HG03280 (cell line): ENCODE measurements at regions not wholly inside any gene's neighbourhood (a gene's known extent, or its start where the extent isn't known, plus 50 kb on each side); places are given as distances from the start of the nearest gene placed in this dataset.

Experiments
- ATAC-seq: cut with Tn5 transposase; IDR thresholded peaks from one replicate; pipeline ENCODE4 v1.9.1; 2021; ENCODE audit warnings: mild to moderate bottlenecking, moderate library complexity; ENCODE audit not compliant: unreplicated experiment

DNA sequence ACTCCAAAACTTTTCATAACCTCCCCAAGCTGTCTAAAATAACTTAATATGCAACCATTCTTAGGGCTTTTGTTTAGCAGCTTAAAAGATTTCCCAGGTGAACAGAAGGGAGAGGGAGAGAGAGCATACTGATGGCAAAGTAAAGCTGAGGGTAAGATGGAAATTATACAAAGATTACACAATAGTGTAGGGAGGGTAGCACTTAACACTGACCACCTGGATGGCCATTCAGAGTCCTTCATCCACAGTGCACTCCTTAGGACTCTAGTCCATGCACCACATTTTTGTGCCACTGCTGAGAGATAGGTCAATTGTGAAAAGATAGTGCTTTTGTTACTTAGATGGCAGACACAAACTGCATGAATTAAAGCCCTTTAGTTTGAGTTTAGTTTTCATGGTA lies 574.6 kb downstream of the LMO4 start:
- ATAC-seq, result no peak

DNA sequence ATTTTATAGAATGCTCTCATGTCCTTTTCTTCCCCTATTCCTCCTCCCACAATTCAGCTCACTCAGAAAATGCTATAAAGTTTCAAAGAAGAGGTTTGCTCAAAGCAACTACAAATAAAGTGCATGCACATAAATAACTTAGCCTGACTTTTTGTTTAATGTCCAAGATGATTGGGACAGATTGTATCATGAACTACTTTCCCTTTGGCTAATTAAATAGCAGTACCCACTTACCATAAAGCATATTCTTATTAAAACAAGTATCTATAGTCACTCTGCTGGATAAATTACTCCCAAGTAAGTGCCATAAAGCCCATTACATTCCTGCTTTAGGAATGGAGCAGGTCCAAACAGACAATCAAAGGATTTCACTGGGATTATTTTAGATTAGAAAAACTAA lies 576.0 kb downstream of the LMO4 start:
- ATAC-seq, result no peak

DNA sequence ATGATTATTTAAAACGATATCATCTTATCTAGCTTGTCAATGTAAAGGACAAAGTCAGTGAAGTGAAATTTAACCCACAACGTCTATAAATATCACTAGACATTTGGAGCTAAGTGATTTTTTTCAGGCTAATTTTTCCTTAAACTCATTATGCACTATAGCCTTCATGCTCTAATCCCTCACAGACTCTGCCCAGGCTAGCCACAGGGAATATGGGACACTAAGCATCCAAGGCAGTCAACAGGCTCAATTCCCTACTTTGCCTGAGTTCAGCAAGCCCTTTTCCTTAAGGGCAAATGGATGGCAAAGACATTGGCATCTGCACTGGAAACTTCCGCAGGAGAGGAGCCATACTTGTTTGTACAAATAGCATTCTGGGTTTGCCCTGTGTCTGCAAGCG lies 577.0 kb downstream of the LMO4 start:
- no peak for ATAC-seq

DNA sequence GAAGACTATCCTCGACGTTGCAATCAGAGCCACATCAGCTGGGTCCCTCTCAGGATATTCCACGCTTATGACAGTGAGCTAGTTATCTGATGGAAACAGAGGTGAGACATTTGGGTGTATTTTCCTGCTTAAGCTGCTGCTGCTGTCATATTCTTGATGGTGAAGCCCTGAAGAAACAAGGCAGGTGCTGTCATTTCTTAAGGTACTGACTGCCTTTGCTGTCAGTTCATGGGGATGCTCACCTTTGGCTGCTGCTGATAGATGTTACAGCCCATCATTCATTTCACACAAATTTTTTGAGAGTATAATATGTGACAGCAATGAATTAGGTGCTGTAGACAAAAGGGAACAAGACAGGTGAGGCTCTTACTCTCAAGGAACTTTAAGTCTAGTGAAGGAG lies 577.4 kb downstream of the LMO4 start:
- no peak for ATAC-seq

DNA sequence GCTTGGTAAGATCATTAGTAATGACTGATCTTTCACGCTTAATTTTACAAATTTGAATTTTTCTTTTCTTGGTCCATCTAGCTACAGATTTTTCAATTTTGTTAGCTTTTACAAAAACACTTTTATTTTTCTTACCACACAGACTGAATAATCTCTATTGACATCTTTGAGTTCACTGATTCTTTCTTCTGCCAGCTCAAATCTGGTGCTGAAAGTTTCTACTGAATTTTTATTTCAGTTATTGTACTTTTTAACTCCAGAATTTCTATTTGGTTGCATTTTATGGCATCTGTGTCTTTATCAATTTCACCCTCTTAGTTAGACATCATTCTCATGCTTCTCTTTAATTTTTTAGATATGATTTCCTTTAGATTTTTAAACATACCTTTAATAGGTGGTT lies 584.7 kb downstream of the LMO4 start:
- ATAC-seq, result no peak

DNA sequence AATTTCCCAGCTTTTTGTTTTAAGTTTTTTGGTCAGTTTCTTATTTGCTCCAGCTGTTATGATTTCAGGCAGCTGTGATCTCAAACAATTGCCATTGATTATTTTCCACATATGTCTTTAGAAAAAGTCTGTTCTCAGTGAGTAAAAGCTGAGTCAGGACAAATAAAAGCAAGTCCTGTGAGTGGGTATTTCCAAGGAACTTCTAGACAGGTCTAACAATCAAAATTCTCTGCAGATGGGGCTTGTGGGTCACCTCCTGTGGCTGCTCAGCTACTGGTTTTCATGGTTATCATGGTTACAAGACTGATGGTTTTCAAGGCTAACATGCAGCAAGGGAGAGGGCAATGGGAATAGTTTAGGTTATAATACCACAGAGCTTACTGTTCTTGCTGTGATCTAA lies 585.7 kb downstream of the LMO4 start:
- no peak for ATAC-seq

DNA sequence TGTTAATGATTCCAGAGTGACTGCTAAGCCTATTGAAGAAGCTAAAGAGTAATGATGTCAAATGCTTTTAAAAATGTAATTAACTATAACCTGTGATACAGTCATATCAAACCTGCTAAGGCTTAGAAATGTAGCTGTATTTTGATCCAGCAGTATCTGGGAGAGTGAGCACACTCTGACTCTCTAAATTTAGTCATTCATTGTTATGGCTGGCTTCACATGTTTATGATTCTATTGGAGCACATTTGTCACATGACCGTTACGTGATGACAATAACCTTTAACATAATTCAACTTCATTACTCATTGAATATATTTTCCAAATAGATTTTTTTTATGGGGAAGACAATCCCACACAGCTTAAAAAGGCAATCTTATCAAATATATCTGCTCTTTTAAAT lies 587.1 kb downstream of the LMO4 start:
- ATAC-seq, result no peak

DNA sequence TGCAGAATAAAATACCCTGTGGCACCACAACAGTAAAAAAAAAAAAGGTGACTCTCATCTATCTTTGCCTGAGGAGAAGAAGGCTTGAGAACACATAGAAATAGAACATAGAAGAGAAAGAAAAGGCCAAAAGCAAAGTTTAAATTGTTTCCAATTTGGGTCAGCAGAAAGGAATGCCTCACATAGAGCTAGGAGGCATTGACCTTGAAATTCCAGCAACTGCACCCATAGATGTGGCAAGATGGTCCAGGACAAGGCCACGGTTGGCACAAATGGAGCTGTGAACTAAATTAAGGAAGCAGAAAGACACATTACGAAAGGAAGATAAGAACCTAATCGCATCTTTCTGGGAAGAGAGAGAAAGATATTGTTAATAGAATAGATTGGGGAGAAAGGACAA lies 588.3 kb downstream of the LMO4 start:
- ATAC-seq, result no peak

DNA sequence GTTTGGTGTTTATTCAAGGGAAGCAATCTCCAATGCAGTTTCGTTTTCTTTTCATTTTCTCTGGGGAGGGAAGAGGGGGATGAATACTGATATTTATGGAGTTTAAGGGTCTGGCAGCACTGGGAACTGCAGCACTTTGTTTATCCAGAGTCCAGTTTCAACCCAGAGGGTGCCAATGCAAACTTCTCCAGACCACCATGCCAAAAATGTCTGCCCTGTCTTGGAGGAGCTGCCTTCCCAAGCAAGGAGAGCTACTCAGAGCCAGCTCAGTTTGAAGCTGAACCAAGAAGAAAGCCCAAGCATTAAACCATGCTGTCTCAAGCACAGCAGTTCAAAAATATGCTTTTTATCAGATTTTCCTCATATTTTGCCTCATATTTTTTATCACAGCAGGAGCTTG lies 589.7 kb downstream of the LMO4 start:
- ATAC-seq, result no peak

DNA sequence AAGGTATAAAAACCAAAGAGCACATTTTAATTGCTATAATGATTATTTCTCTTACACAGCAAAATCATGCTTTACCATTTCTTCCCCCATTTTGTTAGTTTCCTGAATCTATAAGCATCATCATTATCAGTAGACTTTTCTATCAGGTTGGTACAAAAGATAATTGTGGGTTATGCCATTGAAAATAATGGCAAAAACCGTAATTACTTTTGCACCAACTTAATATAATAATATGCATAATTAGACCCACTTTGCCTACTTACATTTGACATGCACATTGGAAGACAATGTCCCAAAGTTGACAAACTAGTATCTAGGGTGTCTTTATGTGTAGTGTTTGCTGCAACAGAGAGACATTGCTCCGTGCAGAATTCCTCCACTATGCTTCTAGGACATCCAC lies 594.2 kb downstream of the LMO4 start:
- no peak for ATAC-seq

DNA sequence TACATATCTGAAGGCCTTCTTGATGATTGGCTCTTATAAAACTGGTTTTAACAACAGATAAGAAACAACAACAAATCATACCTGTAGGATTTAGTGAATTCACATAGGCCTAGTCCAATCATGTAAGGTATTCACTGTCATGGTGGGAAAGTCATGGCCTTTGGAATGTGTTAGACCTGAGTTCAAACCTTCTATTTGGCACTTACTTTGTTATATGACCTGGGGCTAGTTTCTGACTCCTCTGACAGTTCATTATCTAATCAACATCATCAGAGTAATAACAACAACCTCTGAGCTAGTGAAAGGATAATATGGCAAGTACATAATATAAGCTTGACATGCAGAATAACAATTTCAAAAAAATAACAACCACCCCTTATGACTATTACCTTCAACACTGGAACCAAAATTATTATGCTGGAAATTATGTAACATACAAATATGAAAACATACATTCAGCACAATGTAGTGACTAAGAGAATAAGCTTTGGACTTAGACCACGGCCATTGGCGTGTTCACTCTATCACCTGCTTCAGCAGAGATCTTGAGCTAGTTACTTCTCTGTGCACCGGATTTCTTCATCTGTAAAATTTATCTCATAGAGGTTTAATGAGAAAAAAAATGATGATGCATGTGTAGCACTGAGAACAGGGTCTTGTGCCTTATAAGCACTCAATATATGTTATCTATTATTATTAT lies 597.6 kb downstream of the LMO4 start:
- ATAC-seq, result no peak

DNA sequence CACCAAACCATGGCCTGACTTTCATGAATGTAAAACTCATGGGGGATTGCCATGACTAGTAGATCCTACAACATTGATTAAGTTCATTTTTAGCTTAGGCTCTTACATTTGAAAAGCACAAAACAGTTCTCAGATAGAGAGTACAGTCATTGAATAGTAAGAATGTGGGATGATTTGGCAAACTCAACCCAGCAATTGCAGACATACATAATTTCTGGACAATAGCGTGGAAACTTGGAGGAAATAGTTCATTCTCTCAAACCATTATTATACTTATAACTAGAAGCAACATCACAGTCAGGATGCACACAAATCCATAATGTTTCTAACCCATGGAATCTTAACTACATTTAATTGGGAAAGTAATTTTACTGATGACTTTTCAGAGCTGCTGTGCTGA lies 598.2 kb downstream of the LMO4 start:
- no peak for ATAC-seq

DNA sequence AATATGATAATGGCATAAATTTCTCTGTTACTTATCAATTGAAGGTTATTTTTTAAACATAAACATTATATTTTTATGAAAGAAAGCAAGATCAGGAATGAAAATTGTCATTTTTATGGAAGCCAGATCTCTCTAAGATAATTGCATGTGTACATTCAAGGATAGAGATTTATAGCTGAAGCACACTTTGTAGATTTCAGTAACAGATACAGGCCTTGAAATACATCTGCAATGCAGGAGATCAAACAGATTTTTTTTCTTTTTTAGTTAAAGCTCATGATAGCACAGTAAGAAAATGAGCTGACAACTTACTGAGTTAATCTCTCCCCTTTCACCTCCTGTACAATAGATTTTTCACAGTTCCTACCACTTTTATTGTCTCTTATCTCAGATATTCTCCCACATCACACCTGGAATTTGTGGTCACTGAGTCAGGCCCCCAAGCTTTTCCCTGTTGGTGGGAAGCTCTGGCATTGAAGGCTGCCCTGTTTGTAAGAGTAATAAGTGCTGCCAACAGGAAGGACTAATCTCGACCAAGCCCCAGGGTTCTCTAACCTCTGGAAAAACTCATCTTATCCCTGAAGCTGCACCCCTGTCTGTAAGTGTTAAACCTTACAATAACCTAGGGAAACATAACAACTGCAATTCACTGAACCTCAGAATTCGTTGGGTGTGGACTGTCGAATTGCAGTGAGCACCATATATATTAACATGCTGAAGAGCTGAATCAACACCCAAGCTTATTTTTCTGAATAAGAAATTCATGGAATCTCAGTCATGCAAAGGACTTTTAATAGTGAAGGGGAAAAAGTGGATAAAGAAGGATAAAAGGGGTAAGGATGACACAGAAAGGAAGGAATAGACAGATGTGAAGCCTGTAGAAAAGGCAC lies 599.0 kb downstream of the LMO4 start:
- ATAC-seq, result no peak

DNA sequence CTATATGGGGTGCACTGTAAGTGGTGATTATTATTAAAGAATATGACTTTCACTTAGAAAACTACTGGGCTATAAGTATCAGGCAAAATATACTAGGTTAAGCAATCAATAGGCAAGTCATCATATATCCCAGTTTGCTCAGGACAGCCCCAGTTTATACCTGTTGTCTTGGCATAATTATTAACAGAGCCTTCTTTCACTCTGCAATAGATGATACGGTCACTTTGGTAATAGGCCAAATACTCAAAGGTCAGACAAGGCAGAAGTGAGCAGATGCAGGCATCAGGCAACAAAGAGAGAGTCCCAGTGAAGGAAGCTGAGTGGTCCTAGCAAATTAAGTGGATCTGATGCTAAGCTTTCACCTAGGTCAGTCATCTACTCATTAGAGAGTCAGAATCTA lies 599.9 kb downstream of the LMO4 start:
- ATAC-seq, result no peak

DNA sequence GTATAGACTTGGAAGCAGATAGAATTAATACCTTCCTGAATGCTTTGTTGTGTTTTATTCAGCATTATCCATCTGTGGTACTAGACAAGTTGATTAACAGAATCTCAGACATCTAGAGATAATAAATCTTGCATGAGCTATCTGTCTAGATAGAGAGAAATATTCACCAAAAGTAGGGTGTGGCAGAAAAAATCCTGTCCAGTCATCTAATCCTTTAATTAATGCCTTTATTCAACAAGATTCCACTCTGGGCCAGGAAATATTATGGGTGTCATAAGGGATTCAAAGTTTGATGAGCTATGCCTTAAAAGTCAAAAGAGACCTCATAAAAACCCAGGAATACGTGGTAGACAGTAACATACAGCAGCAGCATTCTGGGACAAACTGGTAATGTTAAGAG lies 601.2 kb downstream of the LMO4 start:
- ATAC-seq, result no peak

DNA sequence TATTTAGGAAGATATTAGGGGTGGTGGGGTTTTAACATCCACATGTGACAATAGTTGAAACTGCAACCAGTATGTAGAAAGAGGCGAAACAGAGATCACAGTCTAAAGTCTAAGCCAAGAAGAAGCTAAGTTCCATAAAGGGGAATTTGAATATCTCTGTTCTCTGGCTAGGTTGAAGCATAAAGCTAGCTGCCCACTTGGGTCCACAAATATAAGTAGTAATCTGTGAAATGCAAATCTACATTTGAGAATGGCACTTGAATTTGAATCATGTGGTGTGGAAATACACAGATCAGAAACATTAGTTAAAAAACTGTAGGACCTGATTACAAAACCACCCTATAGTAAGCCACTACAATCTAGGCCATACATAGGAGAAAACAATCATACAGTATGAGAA lies 602.1 kb downstream of the LMO4 start:
- ATAC-seq, result no peak

DNA sequence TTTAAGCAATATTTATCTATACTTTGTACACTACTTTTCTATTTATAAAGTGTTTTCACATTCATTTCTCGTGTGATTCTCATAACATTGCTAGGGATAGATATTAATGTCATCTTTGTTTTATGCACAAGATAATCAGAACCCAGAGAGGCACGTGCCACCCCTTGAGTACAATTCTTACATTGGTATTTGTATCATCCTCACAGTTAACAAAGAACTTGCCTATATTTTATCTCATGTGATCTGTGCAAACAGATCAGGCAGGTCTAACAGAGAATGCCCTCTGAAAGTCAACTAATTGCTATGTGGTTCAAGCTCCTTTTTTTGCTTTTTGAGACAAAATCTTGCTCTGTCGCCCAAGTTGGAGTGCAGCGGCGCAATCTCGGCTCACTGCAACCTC lies 604.5 kb downstream of the LMO4 start:
- no peak for ATAC-seq

DNA sequence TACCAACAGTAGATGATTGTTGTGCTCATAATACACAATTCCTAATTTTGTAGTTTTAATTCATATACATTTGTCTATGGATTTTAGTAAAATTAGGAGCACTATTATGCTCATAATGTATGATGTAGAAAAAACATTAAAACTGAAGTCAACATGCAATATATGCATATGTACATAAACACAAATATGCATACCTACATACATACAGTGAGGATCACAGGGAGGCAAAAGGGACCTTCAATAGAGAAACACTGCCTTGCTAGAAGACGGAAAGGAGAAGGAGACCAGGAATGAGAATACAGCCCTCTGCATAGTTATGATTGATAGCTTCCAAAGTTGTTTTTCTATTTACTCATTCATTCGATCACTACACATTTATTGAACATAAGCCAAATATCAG lies 606.5 kb downstream of the LMO4 start:
- ATAC-seq, result no peak

DNA sequence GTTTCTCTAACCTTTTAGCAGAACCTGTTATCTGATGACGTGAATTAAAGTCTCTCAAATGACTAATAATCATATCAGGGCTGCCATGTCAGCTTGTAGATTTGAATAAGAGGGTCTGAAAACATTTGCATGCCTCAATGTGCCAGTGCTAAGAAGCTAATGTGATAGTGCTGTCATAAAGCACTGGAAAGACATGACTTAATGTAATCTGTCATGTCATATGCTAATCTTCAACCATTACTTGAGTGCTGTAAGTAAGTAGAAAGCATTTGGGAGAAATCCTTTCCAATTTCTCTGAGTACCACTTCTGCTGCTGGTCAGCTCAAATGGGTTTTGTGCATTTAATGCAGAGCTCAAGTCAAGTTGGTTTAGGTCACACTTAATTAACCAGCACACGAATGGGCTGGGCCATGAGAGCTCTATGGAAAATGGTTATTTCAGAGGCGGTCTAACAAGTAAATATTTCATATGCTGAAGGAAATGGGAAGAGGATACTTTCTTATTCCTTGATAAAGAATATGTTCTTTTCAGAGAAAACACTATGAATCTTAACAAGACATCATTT lies 609.2 kb downstream of the LMO4 start:
- no peak for ATAC-seq

DNA sequence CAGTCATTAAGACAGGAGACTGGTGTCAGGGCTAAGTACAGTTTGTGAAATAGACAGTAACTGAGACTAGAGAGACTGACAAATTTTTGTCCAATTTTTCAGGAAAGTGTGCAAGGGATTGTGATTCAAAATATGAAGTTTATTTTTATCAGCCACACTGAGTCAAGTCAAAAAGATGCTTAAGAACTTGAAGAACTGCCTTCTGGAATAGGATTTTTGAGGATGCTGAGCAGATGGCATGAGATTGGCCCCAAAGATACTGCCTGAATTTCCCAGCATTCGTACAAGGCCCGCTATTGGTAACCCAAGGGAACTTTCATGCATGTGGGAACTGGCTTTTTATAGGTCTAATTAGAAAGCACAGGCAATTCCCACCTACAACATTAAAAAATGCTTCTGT lies 610.0 kb downstream of the LMO4 start:
- ATAC-seq, result no peak

DNA sequence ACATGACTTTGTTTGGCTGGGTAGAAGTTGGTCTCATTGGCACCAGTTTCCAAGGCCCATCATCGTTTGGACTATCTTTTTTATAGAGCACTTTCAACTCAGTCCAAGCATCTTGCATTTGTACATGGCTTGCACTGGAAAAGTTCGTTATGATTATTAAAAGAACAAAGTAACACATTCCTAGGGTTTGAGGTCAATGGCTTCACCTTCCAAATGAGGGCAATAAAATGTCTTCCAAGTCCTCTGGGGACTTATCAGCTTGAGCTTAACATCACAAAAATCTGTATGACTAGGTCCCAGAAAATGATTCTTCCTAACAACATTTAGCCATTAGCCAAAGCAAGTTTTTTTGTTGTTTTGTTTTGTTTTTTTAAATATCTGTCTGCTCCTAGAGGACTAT lies 610.8 kb downstream of the LMO4 start:
- no peak for ATAC-seq

DNA sequence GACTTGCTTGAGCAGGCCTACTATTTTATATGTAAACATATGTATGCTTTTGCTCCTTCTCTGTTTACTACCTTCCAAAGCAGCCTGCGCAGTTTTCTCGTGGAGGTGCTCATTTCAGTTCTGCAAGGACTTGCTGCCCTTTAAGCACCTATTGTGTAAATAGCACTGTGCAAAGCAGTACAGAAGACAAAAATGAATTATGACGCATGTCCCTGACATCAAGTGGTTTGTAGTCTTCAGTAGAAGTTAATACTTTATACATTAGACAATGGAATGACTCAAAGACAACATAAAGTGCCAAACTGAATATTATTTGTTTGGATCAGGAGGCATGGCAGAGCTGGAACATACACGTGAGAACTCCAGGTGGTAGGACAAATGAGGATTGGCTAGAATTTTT lies 611.7 kb downstream of the LMO4 start:
- ATAC-seq, result no peak
